GM06990 (cell line): ENCODE measurements at regions not wholly inside any gene's neighbourhood (a gene's known extent, or its start where the extent isn't known, plus 50 kb on each side); places are given as distances from the start of the nearest gene placed in this dataset.

Source experiments
- DNase-seq: peaks from one replicate; pipeline ENCODE4 v3.0.0-alpha.2; 2011; ENCODE audit not compliant: insufficient read length; ENCODE audit errors: extremely low read depth
- H3K27me3 ChIP-seq: replicated peaks from 2 replicates; pipeline ENCODE4 v1.6.0; 2011; ENCODE audit warnings: low read length; ENCODE audit not compliant: control insufficient read depth, insufficient read depth
- H3K36me3 ChIP-seq: 2 replicates; pipeline ENCODE4 v1.5.1; 2011; ENCODE audit warnings: low read length; ENCODE audit not compliant: control insufficient read depth, insufficient read depth
- H3K4me3 ChIP-seq: replicated peaks from 2 replicates; pipeline ENCODE4 v1.5.1; 2011; ENCODE audit warnings: low read depth, mild to moderate bottlenecking, control low read depth, low read length
- CTCF ChIP-seq: IDR thresholded peaks from 2 replicates; pipeline ENCODE4 v1.5.1; 2011; ENCODE audit warnings: low read length, control low read depth, mild to moderate bottlenecking, inconsistent platforms; ENCODE audit not compliant: insufficient read depth, poor library complexity, severe bottlenecking

GRCh38 chr1:29849038-29849750 is 612.9 kb downstream of the PTPRU start:
- TF ChIP-seq CTCF: peak; percentile 57
- peak; percentile 46 for DNase-seq
- Histone ChIP-seq H3K36me3 (no peaks in the 10 kb centered on the region), H3K4me3 (no peak overlapping the region), H3K27me3 (no peaks in the 10 kb centered on the region; the same call in 1 of the 2 replicates)

- Histone ChIP-seq H3K36me3 (no peaks in the 10 kb centered on the region), H3K4me3 (no peak overlapping the region), H3K27me3 (no peaks in the 10 kb centered on the region; the same call in 1 of the 2 replicates)
- no peak for TF ChIP-seq CTCF
- no peak for DNase-seq
Observed at GRCh38 chr1:29845910-29846309, 609.6 kb downstream of the PTPRU start.

- H3K27me3 ChIP-seq: no peaks in the 10 kb centered on the region
- TF ChIP-seq CTCF: no peak
- no peak for DNase-seq
Observed at GRCh38 chr1:29842130-29842529, 605.8 kb downstream of the PTPRU start.

GRCh38 chr1:29839726-29840125 is 603.4 kb downstream of the PTPRU start:
- no peak for TF ChIP-seq CTCF
- H3K27me3 ChIP-seq: no peaks in the 10 kb centered on the region
- DNase-seq: no peak

More at GRCh38 chr1:29842130-29842529, 605.8 kb downstream of the PTPRU start:
- no peaks in the 10 kb centered on the region for H3K36me3 ChIP-seq
- no peak overlapping the region for H3K4me3 ChIP-seq

GRCh38 chr1:29838738-29839320 is 602.5 kb downstream of the PTPRU start:
- no peak for TF ChIP-seq CTCF
- DNase-seq: no peak
- Histone ChIP-seq H3K4me3 (no peak overlapping the region), H3K27me3 (no peaks in the 10 kb centered on the region), H3K36me3 (no peaks in the 10 kb centered on the region)

More at GRCh38 chr1:29839726-29840125, 603.4 kb downstream of the PTPRU start:
- Histone ChIP-seq H3K36me3 (no peaks in the 10 kb centered on the region), H3K4me3 (no peak overlapping the region)
